ENCODE measurements at regions not wholly inside any gene's neighbourhood (a gene's known extent, or its start where the extent isn't known, plus 50 kb on each side); places are given as distances from the start of the nearest gene placed in this dataset.

- TF ChIP-seq CTCF (IDR thresholded peaks at IDR 0.05) = no peak
- H3K4me3 Mint-ChIP-seq = no peak overlapping the region
- H3K4me1 Mint-ChIP-seq = peaks cover 11 to 17% of the 10 kb centered on the region in 2 donors
- Histone ChIP-seq H3K36me3 (ENCODE audit: control insufficient read depth, insufficient read depth, low read length) (no peaks in the 10 kb centered on the region), H3K27ac (ENCODE audit: low read length) (no peak overlapping the region), H3K4me1 (ENCODE audit: control insufficient read depth, insufficient read depth, low read length) (no peaks in the 10 kb centered on the region), H3K27me3 (ENCODE audit: control insufficient read depth, insufficient read depth, low read length) (peaks cover 7% of the 10 kb centered on the region), H3K9me3 (ENCODE audit: control insufficient read depth, insufficient read depth, low read length) (no peaks in the 10 kb centered on the region), H3K4me3 (ENCODE audit: low read length) (no peak overlapping the region)
- 91% methylated on average over 1 of the region's 1 CpG for WGBS (ENCODE audit: insufficient coverage)
- H3K27me3 Mint-ChIP-seq (ENCODE audit: low read depth in 2 of 2) = peaks cover 26 to 62% of the 10 kb centered on the region in 2 donors
- no peaks in the 10 kb centered on the region for H3K36me3 Mint-ChIP-seq
- no peak for DNase-seq
- H3K27ac Mint-ChIP-seq = no peak overlapping the region
- intact Hi-C loops (cut with micrococcal nuclease) = no loop called here
- H3K9me3 Mint-ChIP-seq = no peaks in the 10 kb centered on the region
- no peak for ATAC-seq
Observed at GRCh38 chr5:107232293-107232692, 438.4 kb downstream of the EFNA5 start.

- intact Hi-C loops (cut with micrococcal nuclease) = no loop called here
- Mint-ChIP-seq H3K27ac (no peak overlapping the region), H3K9me3 (no peaks in the 10 kb centered on the region), H3K27me3 (ENCODE audit: low read depth in 2 of 2) (peaks cover 29 to 62% of the 10 kb centered on the region in 2 donors), H3K4me3 (no peak overlapping the region), H3K36me3 (no peaks in the 10 kb centered on the region), H3K4me1 (peaks cover 11 to 16% of the 10 kb centered on the region in 2 donors)
- no peaks in the 10 kb centered on the region for H3K9me3 ChIP-seq (ENCODE audit: control insufficient read depth, insufficient read depth, low read length)
- no peak overlapping the region for H3K4me3 ChIP-seq (ENCODE audit: low read length)
- no CpG with 5 or more reads among the region's 1 CpG for WGBS (ENCODE audit: insufficient coverage)
- H3K27me3 ChIP-seq (ENCODE audit: control insufficient read depth, insufficient read depth, low read length) = peaks cover 4% of the 10 kb centered on the region
- H3K4me1 ChIP-seq (ENCODE audit: control insufficient read depth, insufficient read depth, low read length) = no peaks in the 10 kb centered on the region
- no peak for ATAC-seq
- DNase-seq = no peak
- H3K36me3 ChIP-seq (ENCODE audit: control insufficient read depth, insufficient read depth, low read length) = no peaks in the 10 kb centered on the region
- no peak for TF ChIP-seq CTCF (IDR thresholded peaks at IDR 0.05)
- no peak overlapping the region for H3K27ac ChIP-seq (ENCODE audit: low read length)
Observed at GRCh38 chr5:107231191-107231590, 439.5 kb downstream of the EFNA5 start.

- no peaks in the 10 kb centered on the region for H3K9me3 ChIP-seq (ENCODE audit: control insufficient read depth, insufficient read depth, low read length)
- WGBS (ENCODE audit: insufficient coverage) = 87% methylated on average over 3 of the region's 3 CpGs
- H3K27me3 ChIP-seq (ENCODE audit: control insufficient read depth, insufficient read depth, low read length) = peaks cover 4% of the 10 kb centered on the region
- H3K4me3 Mint-ChIP-seq = no peak overlapping the region
- no peaks in the 10 kb centered on the region for H3K36me3 Mint-ChIP-seq
- peaks cover 0 to 2% of the 10 kb centered on the region in 2 donors for H3K9me3 Mint-ChIP-seq
- no peak for TF ChIP-seq CTCF (IDR thresholded peaks at IDR 0.05)
- H3K27ac ChIP-seq (ENCODE audit: low read length) = no peak overlapping the region
- DNase-seq (no peak), ATAC-seq (no peak)
- no peaks in the 10 kb centered on the region for H3K4me1 ChIP-seq (ENCODE audit: control insufficient read depth, insufficient read depth, low read length)
- intact Hi-C loops (cut with micrococcal nuclease) = no loop called here
- peaks cover 27 to 64% of the 10 kb centered on the region in 2 donors for H3K27me3 Mint-ChIP-seq (ENCODE audit: low read depth in 2 of 2)
- no peak overlapping the region for H3K27ac Mint-ChIP-seq
- H3K4me1 Mint-ChIP-seq = peaks cover 8 to 10% of the 10 kb centered on the region in 2 donors
- no peak overlapping the region for H3K4me3 ChIP-seq (ENCODE audit: low read length)
- H3K36me3 ChIP-seq (ENCODE audit: control insufficient read depth, insufficient read depth, low read length) = no peaks in the 10 kb centered on the region
Observed at GRCh38 chr5:107230367-107230766, 440.4 kb downstream of the EFNA5 start.

GRCh38 chr5:107228226-107228625 is 442.5 kb downstream of the EFNA5 start:
- no peaks in the 10 kb centered on the region for H3K36me3 Mint-ChIP-seq
- H3K27ac ChIP-seq (ENCODE audit: low read length) = no peak overlapping the region
- H3K4me3 ChIP-seq (ENCODE audit: low read length) = no peak overlapping the region
- no peaks in the 10 kb centered on the region for H3K36me3 ChIP-seq (ENCODE audit: control insufficient read depth, insufficient read depth, low read length)
- intact Hi-C loops (cut with micrococcal nuclease) = no loop called here
- no peak for TF ChIP-seq CTCF (IDR thresholded peaks at IDR 0.05)
- H3K9me3 Mint-ChIP-seq = peaks cover 0 to 2% of the 10 kb centered on the region in 2 donors
- DNase-seq (no peak), ATAC-seq (no peak)
- no peaks in the 10 kb centered on the region for H3K4me1 ChIP-seq (ENCODE audit: control insufficient read depth, insufficient read depth, low read length)
- H3K27ac Mint-ChIP-seq = no peak overlapping the region
- no peak overlapping the region for H3K4me3 Mint-ChIP-seq
- H3K27me3 ChIP-seq (ENCODE audit: control insufficient read depth, insufficient read depth, low read length) = peaks cover 2% of the 10 kb centered on the region
- no peaks in the 10 kb centered on the region for H3K9me3 ChIP-seq (ENCODE audit: control insufficient read depth, insufficient read depth, low read length)
- WGBS (ENCODE audit: insufficient coverage) = no CpG with 5 or more reads among the region's 2 CpGs
- peaks cover 27 to 60% of the 10 kb centered on the region in 2 donors for H3K27me3 Mint-ChIP-seq (ENCODE audit: low read depth in 2 of 2)
- H3K4me1 Mint-ChIP-seq = no peaks in the 10 kb centered on the region

Measured in natural killer cell (primary cell).